Fibroblast of the aortic adventitia (primary cell): ENCODE measurements at regions not wholly inside any gene's neighbourhood (a gene's known extent, or its start where the extent isn't known, plus 50 kb on each side); places are given as distances from the start of the nearest gene placed in this dataset.

Experiments
- DNase-seq: peaks from one replicate; pipeline ENCODE4 v3.0.0-alpha.2; 2010; ENCODE audit warnings: low read depth
- H3K4me3 ChIP-seq: 2 replicates; pipeline ENCODE4 v1.5.1; 2011; ENCODE audit warnings: low read depth, mild to moderate bottlenecking, control low read depth, low read length, moderate library complexity
- TF ChIP-seq, protein P1 (sequence below): IDR thresholded peaks from 2 replicates; pipeline ENCODE4 v1.5.1; 2011; ENCODE audit warnings: mild to moderate bottlenecking, low read length, control low read depth, inconsistent platforms; ENCODE audit not compliant: insufficient read depth

DNA sequence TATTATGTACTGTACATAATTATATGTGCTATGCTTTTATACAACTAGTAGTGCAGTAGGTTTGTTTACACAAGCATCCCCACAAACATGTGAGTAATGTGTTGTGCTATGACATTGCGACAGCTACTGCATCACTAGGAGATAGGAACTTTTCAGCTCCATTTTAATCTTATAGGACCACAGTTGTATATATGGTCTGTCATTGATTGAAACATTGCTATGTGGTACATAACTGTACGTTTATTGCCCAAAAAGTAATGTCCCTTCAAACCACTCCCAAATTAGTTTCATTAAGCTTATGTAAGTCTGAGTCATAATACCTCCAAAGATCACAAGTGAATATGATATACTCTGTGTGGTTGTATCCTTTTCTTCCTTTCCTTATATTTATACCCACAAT is 183.2 kb upstream of the POT1 start:
- no peak for DNase-seq
- TF ChIP-seq, protein P1, sequence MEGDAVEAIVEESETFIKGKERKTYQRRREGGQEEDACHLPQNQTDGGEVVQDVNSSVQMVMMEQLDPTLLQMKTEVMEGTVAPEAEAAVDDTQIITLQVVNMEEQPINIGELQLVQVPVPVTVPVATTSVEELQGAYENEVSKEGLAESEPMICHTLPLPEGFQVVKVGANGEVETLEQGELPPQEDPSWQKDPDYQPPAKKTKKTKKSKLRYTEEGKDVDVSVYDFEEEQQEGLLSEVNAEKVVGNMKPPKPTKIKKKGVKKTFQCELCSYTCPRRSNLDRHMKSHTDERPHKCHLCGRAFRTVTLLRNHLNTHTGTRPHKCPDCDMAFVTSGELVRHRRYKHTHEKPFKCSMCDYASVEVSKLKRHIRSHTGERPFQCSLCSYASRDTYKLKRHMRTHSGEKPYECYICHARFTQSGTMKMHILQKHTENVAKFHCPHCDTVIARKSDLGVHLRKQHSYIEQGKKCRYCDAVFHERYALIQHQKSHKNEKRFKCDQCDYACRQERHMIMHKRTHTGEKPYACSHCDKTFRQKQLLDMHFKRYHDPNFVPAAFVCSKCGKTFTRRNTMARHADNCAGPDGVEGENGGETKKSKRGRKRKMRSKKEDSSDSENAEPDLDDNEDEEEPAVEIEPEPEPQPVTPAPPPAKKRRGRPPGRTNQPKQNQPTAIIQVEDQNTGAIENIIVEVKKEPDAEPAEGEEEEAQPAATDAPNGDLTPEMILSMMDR, result no peak

DNA sequence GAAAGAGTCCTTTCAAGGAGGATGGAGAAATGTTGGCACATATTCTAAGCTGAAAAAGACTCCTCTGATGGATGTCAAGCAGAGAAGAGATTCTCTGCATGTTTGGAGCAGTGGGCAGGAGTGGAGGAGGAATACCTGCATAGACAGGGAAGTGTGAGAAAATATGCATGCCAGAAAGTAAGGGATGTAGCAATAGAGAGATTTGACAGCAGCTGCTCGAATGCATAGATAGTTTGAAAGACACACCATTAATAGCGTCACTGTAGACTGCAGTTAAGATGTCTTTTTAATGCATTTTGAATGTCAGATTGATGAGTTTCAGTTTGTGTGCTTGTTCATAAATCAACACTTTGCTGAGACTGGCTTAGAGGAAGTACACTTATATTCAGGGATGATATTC is 169.9 kb upstream of the POT1 start:
- H3K4me3 ChIP-seq, result no peak overlapping the region
- TF ChIP-seq, protein P1, result no peak
- DNase-seq, result no peak

More for the DNA sequence above, 183.2 kb upstream of the POT1 start:
- H3K4me3 ChIP-seq, result no peak overlapping the region

DNA sequence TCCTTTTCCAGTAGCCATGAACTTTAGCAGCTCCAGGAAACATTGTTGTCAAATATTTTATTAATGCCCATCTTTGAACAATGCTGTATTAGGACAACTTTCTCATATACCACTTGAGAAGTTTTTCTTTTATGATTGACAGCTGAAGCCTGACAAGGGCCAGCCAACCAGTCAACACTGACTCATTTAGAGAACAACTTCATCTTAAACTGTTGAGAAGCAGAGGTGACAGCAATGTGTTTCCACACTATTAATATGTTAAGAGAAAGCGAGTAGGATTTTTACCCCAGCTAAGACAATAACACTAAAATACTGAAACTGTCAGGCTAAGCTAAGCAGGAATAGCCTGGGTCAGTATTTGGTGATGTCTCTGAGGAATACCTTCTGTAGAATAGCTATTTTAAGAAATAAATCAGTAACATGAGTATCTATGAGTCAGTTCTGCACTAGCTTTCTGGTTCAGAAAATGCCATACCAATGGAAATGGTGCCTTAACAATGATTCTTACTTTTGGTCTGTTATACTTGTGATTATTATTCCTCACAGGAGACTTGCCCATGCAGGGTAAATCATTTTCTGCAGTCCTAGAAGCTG is 168.8 kb upstream of the POT1 start:
- TF ChIP-seq, protein P1, result no peak
- DNase-seq, result peak; percentile 31

DNA sequence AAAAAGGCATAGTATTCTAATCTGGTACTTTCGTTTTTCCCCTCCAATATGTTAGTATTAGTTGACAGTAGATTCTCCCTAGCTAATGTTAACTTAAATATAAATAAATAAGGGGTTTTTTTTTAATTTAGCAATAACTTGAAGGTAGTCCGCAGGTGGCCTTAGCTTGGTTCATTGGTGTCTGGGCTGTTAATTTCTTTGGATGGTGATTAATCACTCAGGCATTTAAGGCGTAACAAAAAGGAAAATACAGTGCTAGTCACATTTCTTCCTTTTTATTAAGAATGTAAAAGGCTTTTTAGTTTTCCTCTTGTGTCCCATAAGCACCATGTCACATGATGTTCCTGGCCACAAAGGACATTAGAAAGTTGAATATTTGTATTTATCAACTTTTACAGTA is 161.0 kb upstream of the POT1 start:
- TF ChIP-seq, protein P1, result no peak
- H3K4me3 ChIP-seq, result no peak overlapping the region
- no peak for DNase-seq

More for the DNA sequence above, 168.8 kb upstream of the POT1 start:
- H3K4me3 ChIP-seq, result no peak overlapping the region

DNA sequence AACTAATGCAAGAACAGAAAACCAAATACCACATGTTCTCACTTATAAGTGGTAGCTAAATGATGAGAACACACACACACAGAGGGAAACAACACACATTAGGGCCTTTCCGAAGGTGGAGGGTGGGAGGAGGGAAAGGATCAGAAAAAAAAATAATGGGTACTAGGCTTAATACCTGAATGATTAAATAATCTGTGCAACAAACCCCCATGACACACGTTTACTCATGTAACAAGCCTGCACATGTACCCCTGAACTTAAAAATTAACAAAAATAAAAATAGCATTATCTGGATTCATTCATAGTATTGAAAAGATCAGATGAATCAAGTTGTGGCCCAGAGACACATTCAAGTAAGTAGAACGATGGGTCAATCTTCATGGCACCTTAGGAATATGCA is 159.5 kb upstream of the POT1 start:
- no peak overlapping the region for H3K4me3 ChIP-seq
- TF ChIP-seq, protein P1, result no peak
- no peak for DNase-seq

DNA sequence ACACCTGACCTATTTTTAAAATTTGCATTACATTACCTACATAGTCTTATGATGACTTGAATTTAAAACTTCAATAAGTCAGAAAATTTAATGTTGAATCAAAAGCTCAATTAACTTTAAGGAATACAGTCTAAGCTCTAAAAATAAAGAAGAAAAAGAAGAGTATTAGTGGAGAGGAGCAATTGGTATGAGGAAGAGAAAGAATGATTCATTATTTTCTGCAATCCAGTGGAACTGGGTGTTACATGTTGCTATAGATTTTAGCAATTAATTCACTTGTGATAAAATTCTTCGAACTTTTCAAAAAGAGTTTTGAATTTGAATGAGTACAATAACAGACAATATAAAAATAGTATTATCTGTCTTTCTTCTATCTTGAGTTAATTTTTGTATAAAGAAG is 158.9 kb upstream of the POT1 start:
- H3K4me3 ChIP-seq, result no peak overlapping the region
- no peak for DNase-seq
- TF ChIP-seq, protein P1, result no peak

DNA sequence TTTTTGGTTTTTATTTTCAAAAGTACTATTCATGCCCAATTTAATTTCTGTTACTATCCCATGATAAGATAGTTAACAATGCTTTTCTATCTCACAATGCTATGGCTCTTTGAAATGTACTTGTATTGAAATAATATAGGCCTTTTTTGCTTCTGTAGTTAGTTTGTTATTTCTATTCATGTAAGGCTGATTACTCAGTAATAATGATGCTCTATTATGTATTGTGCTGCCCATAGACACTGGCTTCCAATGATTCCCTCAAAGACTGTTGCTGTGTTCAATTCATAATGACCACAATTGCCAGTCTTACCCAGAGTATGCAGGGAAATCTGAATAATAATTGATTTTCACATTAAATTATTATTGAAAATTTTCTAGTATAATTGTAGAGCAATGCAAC is 155.5 kb upstream of the POT1 start:
- no peak overlapping the region for H3K4me3 ChIP-seq
- DNase-seq, result no peak
- TF ChIP-seq, protein P1, result no peak
